Tongue (tissue), 1 donor: ENCODE measurements at regions not wholly inside any gene's neighbourhood (a gene's known extent, or its start where the extent isn't known, plus 50 kb on each side); places are given as distances from the start of the nearest gene placed in this dataset.
"Not testable (repeated sequence)": the region's sequence is repeated elsewhere in the genome, so short reads cannot be mapped to it uniquely, and the experiment has no call there.

Source experiments
- DNase-seq: peaks from one replicate; pipeline ENCODE4 v3.0.0-alpha.2; 2015

GRCh38 chr11:38867338-38867737 lies 2269.3 kb upstream of the RAG2 start:
- no peak for DNase-seq

- DNase-seq: no peak
Measured at GRCh38 chr11:38865922-38866321, 2267.9 kb upstream of the RAG2 start.

- DNase-seq: no peak
Measured at GRCh38 chr11:38842991-38843390, 2245.0 kb upstream of the RAG2 start.

- DNase-seq: peak; percentile 65
Measured at GRCh38 chr11:38839071-38839470, 2241.0 kb upstream of the RAG2 start.

GRCh38 chr11:38835966-38836365 lies 2237.9 kb upstream of the RAG2 start:
- DNase-seq: peak; percentile 13

GRCh38 chr11:38824573-38824972 lies 2226.5 kb upstream of the RAG2 start:
- no peak for DNase-seq

- not testable (repeated sequence) for DNase-seq
Measured at GRCh38 chr11:38821786-38822185, 2223.8 kb upstream of the RAG2 start.

- DNase-seq: no peak
Measured at GRCh38 chr11:38819981-38820380, 2221.9 kb upstream of the RAG2 start.

GRCh38 chr11:38818720-38819119 lies 2220.7 kb upstream of the RAG2 start:
- no peak for DNase-seq

GRCh38 chr11:38814670-38815069 lies 2216.6 kb upstream of the RAG2 start:
- DNase-seq: no peak

- DNase-seq: peak; percentile 21
Measured at GRCh38 chr11:38809521-38809920, 2211.5 kb upstream of the RAG2 start.

- DNase-seq: peak; percentile 32
Measured at GRCh38 chr11:38796281-38796680, 2198.2 kb upstream of the RAG2 start.

GRCh38 chr11:38795027-38795426 lies 2197.0 kb upstream of the RAG2 start:
- no peak for DNase-seq

- DNase-seq: peak; percentile 87
Measured at GRCh38 chr11:38791346-38791961, 2193.4 kb upstream of the RAG2 start.

- DNase-seq: no peak
Measured at GRCh38 chr11:38788561-38788960, 2190.5 kb upstream of the RAG2 start.

- DNase-seq: no peak
Measured at GRCh38 chr11:38784164-38784563, 2186.1 kb upstream of the RAG2 start.

GRCh38 chr11:38766796-38767195 lies 2168.8 kb upstream of the RAG2 start:
- no peak for DNase-seq

- DNase-seq: no peak
Measured at GRCh38 chr11:38759394-38759793, 2161.4 kb upstream of the RAG2 start.

GRCh38 chr11:38756537-38756936 lies 2158.5 kb upstream of the RAG2 start:
- DNase-seq: no peak

- DNase-seq: no peak
Measured at GRCh38 chr11:38751421-38751820, 2153.4 kb upstream of the RAG2 start.

GRCh38 chr11:38746516-38746915 lies 2148.5 kb upstream of the RAG2 start:
- DNase-seq: not testable (repeated sequence)

GRCh38 chr11:38723361-38723760 lies 2125.3 kb upstream of the RAG2 start:
- DNase-seq: no peak

GRCh38 chr11:38721586-38722315 lies 2123.7 kb upstream of the RAG2 start:
- peak; percentile 25 for DNase-seq

- no peak for DNase-seq
Measured at GRCh38 chr11:38718659-38719058, 2120.6 kb upstream of the RAG2 start.
